ENCODE measurements at regions not wholly inside any gene's neighbourhood (a gene's known extent, or its start where the extent isn't known, plus 50 kb on each side); places are given as distances from the start of the nearest gene placed in this dataset.

- ATAC-seq (no peak), DNase-seq (no peak)
- Histone ChIP-seq H3K27ac (no peak overlapping the region), H3K27me3 (no peaks in the 10 kb centered on the region), H3K36me3 (replicated peaks in 1 of 2; ENCODE audit: insufficient read depth in 1 of 2, low read depth in 2 of 2) (no peaks in the 10 kb centered on the region), H3K9me3 (no peaks in the 10 kb centered on the region), H3K4me3 (no peak overlapping the region), H3K4me1 (no peaks in the 10 kb centered on the region)
- TF ChIP-seq CTCF (IDR thresholded peaks at IDR 0.05) (no peak), POLR2A (IDR thresholded peaks at IDR 0.05) (no peak)
- WGBS, 2 donors, result 69 to 74% methylated on average over 2 of the region's 2 CpGs
- intact Hi-C loops (cut with DNase I), result no loop called here
These were observed 376.8 kb upstream of the ZFP42 start for GRCh38 chr4:187618701-187619281.

GRCh38 chr4:187619319-187619718 lies 376.3 kb upstream of the ZFP42 start:
- Histone ChIP-seq H3K9me3 (no peaks in the 10 kb centered on the region), H3K4me1 (no peaks in the 10 kb centered on the region), H3K4me3 (no peak overlapping the region), H3K27ac (no peak overlapping the region), H3K27me3 (no peaks in the 10 kb centered on the region), H3K36me3 (replicated peaks in 1 of 2; ENCODE audit: insufficient read depth in 1 of 2, low read depth in 2 of 2) (no peaks in the 10 kb centered on the region)
- 51 to 54% methylated on average over 4 of the region's 4 CpGs for WGBS, 2 donors
- no peak for TF ChIP-seq POLR2A (IDR thresholded peaks at IDR 0.05)
- intact Hi-C loops (cut with DNase I), result no loop called here
- no peak for DNase-seq
- ATAC-seq, result no peak

- Histone ChIP-seq H3K27ac (no peak overlapping the region), H3K36me3 (replicated peaks in 1 of 2; ENCODE audit: insufficient read depth in 1 of 2, low read depth in 2 of 2) (no peaks in the 10 kb centered on the region), H3K4me3 (no peak overlapping the region), H3K9me3 (no peaks in the 10 kb centered on the region), H3K27me3 (no peaks in the 10 kb centered on the region), H3K4me1 (no peaks in the 10 kb centered on the region)
- no peak for DNase-seq
- TF ChIP-seq CTCF (IDR thresholded peaks at IDR 0.05) (no peak), POLR2A (IDR thresholded peaks at IDR 0.05) (no peak)
- intact Hi-C loops (cut with DNase I), result no loop called here
- ATAC-seq, result no peak
- 60 to 63% methylated on average over 8 of the region's 8 CpGs for WGBS, 2 donors
These were observed 363.1 kb upstream of the ZFP42 start for GRCh38 chr4:187632260-187632995.

GRCh38 chr4:187633245-187633644 lies 362.3 kb upstream of the ZFP42 start:
- ATAC-seq, result no peak
- intact Hi-C loops (cut with DNase I), result no loop called here
- Histone ChIP-seq H3K27ac (no peak overlapping the region), H3K36me3 (replicated peaks in 1 of 2; ENCODE audit: insufficient read depth in 1 of 2, low read depth in 2 of 2) (no peaks in the 10 kb centered on the region), H3K4me3 (no peak overlapping the region), H3K4me1 (no peaks in the 10 kb centered on the region), H3K9me3 (no peaks in the 10 kb centered on the region), H3K27me3 (no peaks in the 10 kb centered on the region)
- WGBS, 2 donors, result 39 to 56% methylated on average over 2 of the region's 2 CpGs
- DNase-seq, result no peak
- TF ChIP-seq POLR2A (IDR thresholded peaks at IDR 0.05) (no peak), CTCF (IDR thresholded peaks at IDR 0.05) (no peak)

- no peaks in the 10 kb centered on the region for H3K4me1 ChIP-seq
- H3K4me3 ChIP-seq, result no peak overlapping the region
- ATAC-seq (no peak), DNase-seq (no peak)
- intact Hi-C loops (cut with DNase I), result no loop called here
- no peaks in the 10 kb centered on the region for H3K9me3 ChIP-seq
- TF ChIP-seq POLR2A (IDR thresholded peaks at IDR 0.05), result no peak
- no peak for TF ChIP-seq CTCF (IDR thresholded peaks at IDR 0.05)
- no peaks in the 10 kb centered on the region for H3K27me3 ChIP-seq
- H3K36me3 ChIP-seq (replicated peaks in 1 of 2; ENCODE audit: insufficient read depth in 1 of 2, low read depth in 2 of 2), result no peaks in the 10 kb centered on the region
- H3K27ac ChIP-seq, result no peak overlapping the region
These were observed 338.6 kb upstream of the ZFP42 start for GRCh38 chr4:187656959-187657358.

Data from body of pancreas (tissue), 4 donors.